IMR-90 (cell line): ENCODE measurements at regions not wholly inside any gene's neighbourhood (a gene's known extent, or its start where the extent isn't known, plus 50 kb on each side); places are given as distances from the start of the nearest gene placed in this dataset.

ENCODE experiments used
- ATAC-seq: fragments of 200-7000 bp; cut with Tn5 transposase; 2 replicates; pipeline ENCODE4 v1.9.1; 2020; ENCODE audit warnings: low read depth, mild to moderate bottlenecking, moderate library complexity
- BruUV-seq: library from RNA; stranded (reverse); fragments of 400-500 nt; replicated peaks from 2 replicates; lab custom pipeline; 2021; lab: Mats Ljungman, UMichigan
- CTCF ChIA-PET: fragments of 300-600 bp; formaldehyde crosslinking; extraction: SDS; loops from one replicate; lab custom pipeline; 2021; ENCODE audit warnings: antibody characterized with exemption; lab: Yijun Ruan, JAX
- POLR2A ChIA-PET: fragments of 300-600 bp; sonication (Branson Sonifier 250); formaldehyde crosslinking; loops from one replicate; lab custom pipeline; 2022; ENCODE audit warnings: antibody characterized with exemption; ENCODE audit not compliant: unreplicated experiment; lab: Charles Lee
- DNase-seq: peaks from one replicate; pipeline ENCODE4 v3.0.0; 2013
- H2AFZ ChIP-seq: replicated peaks from 2 replicates; pipeline ENCODE3; 2013; ENCODE audit warnings: low read length, mild to moderate bottlenecking; ENCODE audit not compliant: poor library complexity
- H2AK5ac ChIP-seq: 2 replicates; pipeline ENCODE4 v1.6.1; 2013; ENCODE audit warnings: low read depth, low read length, inconsistent platforms
- H2AK9ac ChIP-seq: replicated peaks from 2 replicates; pipeline ENCODE3; 2013; ENCODE audit warnings: mild to moderate bottlenecking, low read depth, low read length, moderate library complexity; ENCODE audit not compliant: poor library complexity
- H2BK120ac ChIP-seq: 2 replicates; pipeline ENCODE4 v1.6.1; 2013; ENCODE audit warnings: low read depth, low read length, inconsistent platforms
- H2BK15ac ChIP-seq: 3 replicates; pipeline ENCODE4 v1.6.1; 2013; ENCODE audit warnings: low read depth, low read length, inconsistent platforms
- H2BK20ac ChIP-seq: 2 replicates; pipeline ENCODE4 v1.6.1; 2013; ENCODE audit warnings: low read depth, mild to moderate bottlenecking, inconsistent platforms, low read length, moderate library complexity
- H2BK5ac ChIP-seq: 2 replicates; pipeline ENCODE4 v1.6.1; 2013; ENCODE audit warnings: mild to moderate bottlenecking, low read depth, low read length, inconsistent platforms; ENCODE audit not compliant: poor library complexity, severe bottlenecking
- H3K14ac ChIP-seq: replicated peaks from 2 replicates; pipeline ENCODE4 v1.6.1; 2013; ENCODE audit warnings: low read depth, low read length, inconsistent platforms
- H3K18ac ChIP-seq: 2 replicates; pipeline ENCODE4 v1.6.1; 2013; ENCODE audit warnings: low read depth, low read length, control low read depth
- H3K23ac ChIP-seq: 2 replicates; pipeline ENCODE4 v1.6.1; 2013; ENCODE audit warnings: low read depth, low read length, inconsistent platforms
- H3K27ac ChIP-seq: 2 replicates; pipeline ENCODE4 v1.5.1; 2013; ENCODE audit warnings: mild to moderate bottlenecking, control low read depth, low read length; ENCODE audit not compliant: insufficient read depth
- H3K27me3 ChIP-seq: 2 replicates; pipeline ENCODE4 v1.6.1; 2013; ENCODE audit warnings: low read length; ENCODE audit not compliant: control insufficient read depth, insufficient read depth
- H3K36me3 ChIP-seq: 2 replicates; pipeline ENCODE4 v1.6.1; 2013; ENCODE audit warnings: low read length, mixed read lengths; ENCODE audit not compliant: control insufficient read depth, insufficient read depth
- H3K4ac ChIP-seq: 2 replicates; pipeline ENCODE4 v1.6.1; 2013; ENCODE audit warnings: low read depth, low read length, inconsistent platforms
- H3K4me1 ChIP-seq: 2 replicates; pipeline ENCODE4 v1.6.1; 2013; ENCODE audit warnings: low read length, mixed read lengths; ENCODE audit not compliant: control insufficient read depth, insufficient read depth
- H3K4me2 ChIP-seq: 2 replicates; pipeline ENCODE4 v1.6.1; 2013; ENCODE audit warnings: low read depth, mild to moderate bottlenecking, control low read depth, low read length, moderate library complexity
- H3K4me3 ChIP-seq: 2 replicates; pipeline ENCODE4 v1.5.1; 2013; ENCODE audit warnings: low read depth, mild to moderate bottlenecking, control low read depth, low read length, moderate library complexity; ENCODE audit not compliant: insufficient read depth
- H3K56ac ChIP-seq: 2 replicates; pipeline ENCODE4 v1.6.1; 2013; ENCODE audit warnings: low read length, inconsistent platforms; ENCODE audit not compliant: insufficient read depth; ENCODE audit errors: extremely low read depth
- H3K79me1 ChIP-seq, 2 experiments: 2 replicates each; pipeline ENCODE4 v1.6.1; 2013; ENCODE audit warnings: low read length in 2 of 2, inconsistent platforms in 1 of 2, low read depth in 1 of 2
- H3K9ac ChIP-seq: 2 replicates; pipeline ENCODE4 v1.6.1; 2013; ENCODE audit warnings: low read depth, low read length, control low read depth
- H3K9me1 ChIP-seq: 2 replicates; pipeline ENCODE4 v1.6.1; 2013; ENCODE audit warnings: low read length, inconsistent platforms; ENCODE audit not compliant: insufficient read depth
- H3K9me3 ChIP-seq: 2 replicates; pipeline ENCODE4 v1.6.1; 2013; ENCODE audit warnings: low read length; ENCODE audit not compliant: control insufficient read depth, insufficient read depth
- H4K20me1 ChIP-seq: 2 replicates; pipeline ENCODE4 v1.6.1; 2013; ENCODE audit warnings: low read length, inconsistent platforms; ENCODE audit not compliant: insufficient read depth
- H4K5ac ChIP-seq: 2 replicates; pipeline ENCODE4 v1.6.1; 2013; ENCODE audit warnings: mild to moderate bottlenecking, low read depth, low read length, control low read depth
- H4K8ac ChIP-seq, 2 experiments: 2 replicates each; pipeline ENCODE4 v1.6.1; 2013; ENCODE audit warnings: low read depth in 2 of 2, low read length in 2 of 2, control low read depth in 1 of 2, inconsistent platforms in 1 of 2
- H4K91ac ChIP-seq: 2 replicates; pipeline ENCODE4 v1.6.1; 2013; ENCODE audit warnings: low read depth, low read length, inconsistent platforms; ENCODE audit not compliant: insufficient read depth
- BHLHE40 ChIP-seq: fragments of 150-350 bp; IDR thresholded peaks from 2 replicates; pipeline ENCODE4 v1.6.1; 2016; ENCODE audit warnings: mild to moderate bottlenecking, low read depth, low read length
- CEBPB ChIP-seq: IDR thresholded peaks from 2 replicates; pipeline ENCODE4 v1.6.1; 2012; ENCODE audit warnings: low read depth, low read length, improper control_type of control experiment
- CHD1 ChIP-seq: IDR thresholded peaks from 2 replicates; pipeline ENCODE4 v1.6.1; 2012; ENCODE audit warnings: low read depth, low read length, improper control_type of control experiment
- CTCF ChIP-seq: conservative IDR thresholded peaks from 2 replicates; pipeline ENCODE4 v1.5.1; 2012; ENCODE audit warnings: mild to moderate bottlenecking, low read depth, low read length, improper control_type of control experiment
- ELK1 ChIP-seq: fragments of 150-350 bp; IDR thresholded peaks from 2 replicates; pipeline ENCODE4 v1.6.1; 2016; ENCODE audit warnings: low read depth, mild to moderate bottlenecking, low read length, moderate library complexity, borderline replicate concordance
- FOS ChIP-seq: fragments of 150-350 bp; IDR thresholded peaks from 2 replicates; pipeline ENCODE4 v1.6.1; 2016; ENCODE audit warnings: low read depth, low read length
- MAFK ChIP-seq: IDR thresholded peaks from 2 replicates; pipeline ENCODE4 v1.6.1; 2012; ENCODE audit warnings: low read depth, low read length, improper control_type of control experiment
- MAZ ChIP-seq: IDR thresholded peaks from 2 replicates; pipeline ENCODE4 v1.6.1; 2012; ENCODE audit warnings: low read depth, mild to moderate bottlenecking, low read length, improper control_type of control experiment, moderate library complexity, borderline replicate concordance
- MXI1 ChIP-seq: IDR thresholded peaks from 2 replicates; pipeline ENCODE4 v1.6.1; 2012; ENCODE audit warnings: low read depth, mild to moderate bottlenecking, low read length, moderate library complexity, borderline replicate concordance
- NFE2L2 ChIP-seq: fragments of 150-350 bp; IDR thresholded peaks from 2 replicates; pipeline ENCODE4 v1.6.1; 2016; ENCODE audit warnings: low read depth, mild to moderate bottlenecking, low read length
- POLR2A ChIP-seq: IDR thresholded peaks from 2 replicates; pipeline ENCODE4 v1.6.1; 2012; ENCODE audit warnings: mild to moderate bottlenecking, low read depth, low read length
- RAD21 ChIP-seq: IDR thresholded peaks from 2 replicates; pipeline ENCODE4 v1.6.1; 2012; ENCODE audit warnings: low read length, improper control_type of control experiment
- RCOR1 ChIP-seq: IDR thresholded peaks from 2 replicates; pipeline ENCODE4 v1.6.1; 2012; ENCODE audit warnings: mild to moderate bottlenecking, low read length, improper control_type of control experiment; ENCODE audit not compliant: insufficient replicate concordance
- RFX5 ChIP-seq: IDR thresholded peaks from 2 replicates; pipeline ENCODE4 v1.8.0; 2012; ENCODE audit warnings: low read depth, mild to moderate bottlenecking, low read length, moderate library complexity
- SMC3 ChIP-seq: fragments of 150-350 bp; IDR thresholded peaks from 2 replicates; pipeline ENCODE4 v1.6.1; 2016; ENCODE audit warnings: low read depth, mild to moderate bottlenecking, antibody characterized with exemption, low read length, moderate library complexity
- dilution Hi-C: fragments of 300-500 bp; cut with HindIII; formaldehyde crosslinking; loops from one replicate; pipeline ENCODE4 v1.14.3; 2018; ENCODE audit warnings: low sequenced_read_pairs; ENCODE audit not compliant: unreplicated experiment
- in situ Hi-C: fragments of 300-500 bp; cut with MboI; formaldehyde crosslinking; loops from 3 replicates; pipeline ENCODE4 v1.14.3; 2019; ENCODE audit warnings: low sequenced_read_pairs, inconsistent platforms, mixed read lengths
- intact Hi-C: fragments of 100-400 bp; cut with micrococcal nuclease; formaldehyde crosslinking; loops from 2 replicates; pipeline ENCODE4 v1.10.0; 2022
- TF ChIP-seq, protein P1 (sequence below): fragments of 150-350 bp; IDR thresholded peaks from 2 replicates; pipeline ENCODE4 v1.6.1; 2017; ENCODE audit warnings: mild to moderate bottlenecking, antibody characterized with exemption, low read length, low read depth

GRCh38 chr21:17066006-17066405 is 446.8 kb upstream of the CXADR start:
- no peaks in the 10 kb centered on the region; the same call in 1 of the 2 replicates for H3K9me3 ChIP-seq
- intact Hi-C loops = no loop called here
- no peak overlapping the region for H3K14ac ChIP-seq
- no peak overlapping the region for H2BK5ac ChIP-seq
- no peak overlapping the region for H2BK15ac ChIP-seq
- no peak overlapping the region for H3K4me3 ChIP-seq
- peak; percentile 27; the same call in 1 of the 2 replicates for ATAC-seq
- no peak overlapping the region for H3K23ac ChIP-seq
- H3K4me2 ChIP-seq = no peak overlapping the region
- H3K9me1 ChIP-seq = no peaks in the 10 kb centered on the region
- no peak overlapping the region for H3K4ac ChIP-seq
- H3K27ac ChIP-seq = no peak overlapping the region
- H2BK20ac ChIP-seq = no peak overlapping the region
- no peaks in the 10 kb centered on the region for H3K79me1 ChIP-seq
- no peak overlapping the region for H2AK9ac ChIP-seq
- no peak overlapping the region for H2BK120ac ChIP-seq
- no peak overlapping the region for H4K8ac ChIP-seq
- no peaks in the 10 kb centered on the region for H3K4me1 ChIP-seq
- TF ChIP-seq ELK1 (no peak), FOS (no peak), POLR2A (no peak), SMC3 (no peak), CEBPB (no peak), NFE2L2 (no peak), CHD1 (no peak), RFX5 (no peak), RAD21 (no peak), CTCF (no peak), BHLHE40 (no peak), MXI1 (no peak), RCOR1 (no peak), MAFK (no peak), MAZ (no peak)
- TF ChIP-seq, protein P1, sequence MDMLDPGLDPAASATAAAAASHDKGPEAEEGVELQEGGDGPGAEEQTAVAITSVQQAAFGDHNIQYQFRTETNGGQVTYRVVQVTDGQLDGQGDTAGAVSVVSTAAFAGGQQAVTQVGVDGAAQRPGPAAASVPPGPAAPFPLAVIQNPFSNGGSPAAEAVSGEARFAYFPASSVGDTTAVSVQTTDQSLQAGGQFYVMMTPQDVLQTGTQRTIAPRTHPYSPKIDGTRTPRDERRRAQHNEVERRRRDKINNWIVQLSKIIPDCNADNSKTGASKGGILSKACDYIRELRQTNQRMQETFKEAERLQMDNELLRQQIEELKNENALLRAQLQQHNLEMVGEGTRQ = no peak
- H4K5ac ChIP-seq = no peak overlapping the region
- H3K18ac ChIP-seq = no peak overlapping the region
- POLR2A ChIA-PET = no interaction called here
- dilution Hi-C loops = no loop called here
- no peak overlapping the region for H2AFZ ChIP-seq
- in situ Hi-C loops = no loop called here
- no peak overlapping the region for H2AK5ac ChIP-seq
- H3K9ac ChIP-seq = no peak overlapping the region
- CTCF ChIA-PET = no interaction called here
- BruUV-seq = no TSS peak
- no peaks in the 10 kb centered on the region for H3K36me3 ChIP-seq
- no peak overlapping the region for H4K91ac ChIP-seq
- H3K27me3 ChIP-seq = no peaks in the 10 kb centered on the region
- no peak overlapping the region for H3K56ac ChIP-seq
- DNase-seq = no peak
- no peaks in the 10 kb centered on the region for H4K20me1 ChIP-seq
